Heart left ventricle (tissue), 13 donors: ENCODE measurements at regions not wholly inside any gene's neighbourhood (a gene's known extent, or its start where the extent isn't known, plus 50 kb on each side); places are given as distances from the start of the nearest gene placed in this dataset.

ENCODE experiments used
- POLR2A ChIP-seq, 2 donors: fragments of 450-650 bp; IDR thresholded peaks; one replicate each; pipeline ENCODE4 v1.6.1; 2017; ENCODE audit warnings: antibody characterized with exemption in 2 of 2, mild to moderate bottlenecking in 2 of 2, moderate library complexity in 2 of 2
- TF ChIP-seq, protein P1 (sequence below), 12 donors: fragments of 200-600 bp; sonication (generic) in 4 of 12; IDR thresholded peaks; one replicate each; pipeline versions ENCODE4 v1.5.0 to v1.8.0; 2018 to 2022; ENCODE audit warnings: antibody characterized with exemption in 12 of 12, mild to moderate bottlenecking in 5 of 12
- donor health status: ischemic (EF 13 %, LVEDD 7.1; RV severe dilation, severe dysfunction).
- donor health status: DM: no; HTN: yes; CAD: no.
- donor health status: DM: no; HTN: no; CAD: no.
- donor health status: ischemic (EF 25% LVEDD 6.9; RV normal size, moderate dysfunction).
- donor health status: ischemic (EF 25% LVEDD 5.7; RV mildly dilated, moderate dysfunction).
- donor health status: ischemic (EF 35%, LVEDD 5.7; RV mildly dilated, moderate dysfunction).
- donor health status: nonischemic (EF 11% LVEDD 7.7; RV severe dilation, severe dysfunction).
- donor health status: DM: yes; HTN: yes; CAD: no.
- donor health status: PGD.
- donor health status: ischemic (EF 29% LVEDD 5.4; RV normal size, mild dysfunction).
- donor health status: nonischemic (EF 23%, LVEDD 6.1; RV moderate dilation, normal function).

DNA sequence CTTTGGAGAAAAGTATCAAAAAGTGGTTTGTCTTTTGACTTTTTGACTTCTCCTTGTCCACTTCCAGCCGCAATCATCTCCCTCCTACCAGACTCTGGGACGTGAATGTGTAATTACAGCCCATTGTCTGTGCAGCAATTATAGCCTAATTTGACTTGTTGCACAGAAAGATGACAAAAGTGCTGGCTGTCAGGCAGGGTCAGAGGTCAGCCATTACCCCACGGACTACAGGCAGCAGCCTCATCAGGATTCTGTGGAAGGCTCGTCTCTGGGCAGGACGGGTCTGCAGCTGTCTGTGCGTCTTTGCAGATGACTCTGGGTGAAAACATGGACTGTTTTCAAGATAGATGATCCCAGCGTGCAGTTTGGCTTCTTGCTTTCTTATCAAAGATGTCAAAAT is 102.2 kb upstream of the EDNRB start:
- TF ChIP-seq, protein P1, sequence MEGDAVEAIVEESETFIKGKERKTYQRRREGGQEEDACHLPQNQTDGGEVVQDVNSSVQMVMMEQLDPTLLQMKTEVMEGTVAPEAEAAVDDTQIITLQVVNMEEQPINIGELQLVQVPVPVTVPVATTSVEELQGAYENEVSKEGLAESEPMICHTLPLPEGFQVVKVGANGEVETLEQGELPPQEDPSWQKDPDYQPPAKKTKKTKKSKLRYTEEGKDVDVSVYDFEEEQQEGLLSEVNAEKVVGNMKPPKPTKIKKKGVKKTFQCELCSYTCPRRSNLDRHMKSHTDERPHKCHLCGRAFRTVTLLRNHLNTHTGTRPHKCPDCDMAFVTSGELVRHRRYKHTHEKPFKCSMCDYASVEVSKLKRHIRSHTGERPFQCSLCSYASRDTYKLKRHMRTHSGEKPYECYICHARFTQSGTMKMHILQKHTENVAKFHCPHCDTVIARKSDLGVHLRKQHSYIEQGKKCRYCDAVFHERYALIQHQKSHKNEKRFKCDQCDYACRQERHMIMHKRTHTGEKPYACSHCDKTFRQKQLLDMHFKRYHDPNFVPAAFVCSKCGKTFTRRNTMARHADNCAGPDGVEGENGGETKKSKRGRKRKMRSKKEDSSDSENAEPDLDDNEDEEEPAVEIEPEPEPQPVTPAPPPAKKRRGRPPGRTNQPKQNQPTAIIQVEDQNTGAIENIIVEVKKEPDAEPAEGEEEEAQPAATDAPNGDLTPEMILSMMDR (IDR thresholded peaks at IDR 0.05) = no peak
- no peak for TF ChIP-seq POLR2A (IDR thresholded peaks at IDR 0.05)
